ENCODE measurements at regions not wholly inside any gene's neighbourhood (a gene's known extent, or its start where the extent isn't known, plus 50 kb on each side); places are given as distances from the start of the nearest gene placed in this dataset.
"Not testable (repeated sequence)": the region's sequence is repeated elsewhere in the genome, so short reads cannot be mapped to it uniquely, and the experiment has no call there.

GRCh38 chr15:44830692-44831408 is 94.5 kb downstream of the TRIM69 start:
- H2BK120ac ChIP-seq (ENCODE audit: low read depth, low read length); H3K4me2 ChIP-seq (ENCODE audit: low read depth, low read length); BruUV-seq (replicated peaks); H3K4me1 ChIP-seq (ENCODE audit: control insufficient read depth, insufficient read depth, low read length); ATAC-seq (ENCODE audit: low read depth); H2AK5ac ChIP-seq (ENCODE audit: low read depth, low read length); H2AFZ ChIP-seq (replicated peaks; ENCODE audit: low read length, poor library complexity); H3K9me3 ChIP-seq (ENCODE audit: control insufficient read depth, insufficient read depth, low read length); H2BK20ac ChIP-seq (ENCODE audit: low read depth, low read length); H3K4ac ChIP-seq (ENCODE audit: low read depth, low read length); H3K27me3 ChIP-seq (ENCODE audit: control insufficient read depth, insufficient read depth, low read length); H4K91ac ChIP-seq (ENCODE audit: insufficient read depth, low read depth, low read length); H3K9ac ChIP-seq (ENCODE audit: low read depth, low read length); H4K8ac ChIP-seq (ENCODE audit: low read depth in 2 of 2, low read length in 2 of 2); in situ Hi-C loops (cut with MboI; ENCODE audit: low sequenced_read_pairs); H4K20me1 ChIP-seq (ENCODE audit: insufficient read depth, low read length); intact Hi-C loops (cut with micrococcal nuclease); H2BK5ac ChIP-seq (ENCODE audit: low read depth, low read length, poor library complexity, severe bottlenecking); CTCF ChIA-PET; DNase-seq; H3K36me3 ChIP-seq (ENCODE audit: control insufficient read depth, insufficient read depth, low read length); H3K23ac ChIP-seq (ENCODE audit: low read depth, low read length); H3K79me1 ChIP-seq (ENCODE audit: low read depth in 1 of 2, low read length in 2 of 2); H3K56ac ChIP-seq (ENCODE audit: extremely low read depth, insufficient read depth, low read length); H3K9me1 ChIP-seq (ENCODE audit: insufficient read depth, low read length); H3K27ac ChIP-seq (ENCODE audit: insufficient read depth, low read length); H2AK9ac ChIP-seq (replicated peaks; ENCODE audit: low read depth, low read length, poor library complexity); H3K14ac ChIP-seq (replicated peaks; ENCODE audit: low read depth, low read length); H3K18ac ChIP-seq (ENCODE audit: low read depth, low read length); H3K4me3 ChIP-seq (ENCODE audit: insufficient read depth, low read depth, low read length); POLR2A ChIA-PET (ENCODE audit: unreplicated experiment); H4K5ac ChIP-seq (ENCODE audit: low read depth, low read length); dilution Hi-C loops (cut with HindIII; ENCODE audit: low sequenced_read_pairs, unreplicated experiment); H2BK15ac ChIP-seq (ENCODE audit: low read depth, low read length): not testable (repeated sequence)
- 60% methylated on average over 2 of the region's 6 CpGs; no CpG with 5 or more reads in 1 of the 2 experiments for WGBS, 2 experiments (ENCODE audit: extremely low coverage in 2 of 2, insufficient read length in 1 of 2)

- H3K23ac ChIP-seq (ENCODE audit: low read depth, low read length); H3K9ac ChIP-seq (ENCODE audit: low read depth, low read length); H2AK9ac ChIP-seq (replicated peaks; ENCODE audit: low read depth, low read length, poor library complexity); H3K4me1 ChIP-seq (ENCODE audit: control insufficient read depth, insufficient read depth, low read length); H3K4me3 ChIP-seq (ENCODE audit: insufficient read depth, low read depth, low read length); ATAC-seq (ENCODE audit: low read depth); H3K9me3 ChIP-seq (ENCODE audit: control insufficient read depth, insufficient read depth, low read length); DNase-seq; H2AK5ac ChIP-seq (ENCODE audit: low read depth, low read length); H2BK15ac ChIP-seq (ENCODE audit: low read depth, low read length); H3K4ac ChIP-seq (ENCODE audit: low read depth, low read length); H3K79me1 ChIP-seq (ENCODE audit: low read depth in 1 of 2, low read length in 2 of 2); H4K5ac ChIP-seq (ENCODE audit: low read depth, low read length); BruUV-seq (replicated peaks); H2BK120ac ChIP-seq (ENCODE audit: low read depth, low read length); dilution Hi-C loops (cut with HindIII; ENCODE audit: low sequenced_read_pairs, unreplicated experiment); H4K8ac ChIP-seq (ENCODE audit: low read depth in 2 of 2, low read length in 2 of 2); CTCF ChIA-PET; H3K14ac ChIP-seq (replicated peaks; ENCODE audit: low read depth, low read length); H3K9me1 ChIP-seq (ENCODE audit: insufficient read depth, low read length); POLR2A ChIA-PET (ENCODE audit: unreplicated experiment); H3K56ac ChIP-seq (ENCODE audit: extremely low read depth, insufficient read depth, low read length); in situ Hi-C loops (cut with MboI; ENCODE audit: low sequenced_read_pairs); H3K36me3 ChIP-seq (ENCODE audit: control insufficient read depth, insufficient read depth, low read length); H4K91ac ChIP-seq (ENCODE audit: insufficient read depth, low read depth, low read length); H2BK20ac ChIP-seq (ENCODE audit: low read depth, low read length); H2BK5ac ChIP-seq (ENCODE audit: low read depth, low read length, poor library complexity, severe bottlenecking); H4K20me1 ChIP-seq (ENCODE audit: insufficient read depth, low read length); H3K27ac ChIP-seq (ENCODE audit: insufficient read depth, low read length); H3K27me3 ChIP-seq (ENCODE audit: control insufficient read depth, insufficient read depth, low read length); H2AFZ ChIP-seq (replicated peaks; ENCODE audit: low read length, poor library complexity); H3K4me2 ChIP-seq (ENCODE audit: low read depth, low read length); H3K18ac ChIP-seq (ENCODE audit: low read depth, low read length); intact Hi-C loops (cut with micrococcal nuclease): not testable (repeated sequence)
- WGBS, 2 experiments (ENCODE audit: extremely low coverage in 2 of 2, insufficient read length in 1 of 2) = no CpG with 5 or more reads among the region's 8 CpGs
Observed at GRCh38 chr15:44831409-44831741, 95.0 kb downstream of the TRIM69 start.
